ENCODE measurements at regions not wholly inside any gene's neighbourhood (a gene's known extent, or its start where the extent isn't known, plus 50 kb on each side); places are given as distances from the start of the nearest gene placed in this dataset.

GRCh38 chr1:172932981-172933380 lies 117.8 kb downstream of the TNFSF18 start:
- TF ChIP-seq ZNF8 (CRISPR knock-in tag; IDR thresholded peaks at IDR 0.05) (no peak), RARB (CRISPR knock-in tag; IDR thresholded peaks at IDR 0.05) (no peak), CREB5 (CRISPR knock-in tag; IDR thresholded peaks at IDR 0.05; ENCODE audit: low read depth) (no peak), CSDC2 (CRISPR knock-in tag; IDR thresholded peaks at IDR 0.05) (no peak), TSHZ2 (CRISPR knock-in tag; IDR thresholded peaks at IDR 0.05) (no peak), ZFP30 (CRISPR knock-in tag; IDR thresholded peaks at IDR 0.05) (no peak), CSRNP3 (CRISPR knock-in tag; IDR thresholded peaks at IDR 0.05) (no peak), PATZ1 (CRISPR knock-in tag; IDR thresholded peaks at IDR 0.05; ENCODE audit: borderline replicate concordance) (no peak), POU6F1 (CRISPR knock-in tag; IDR thresholded peaks at IDR 0.05; ENCODE audit: borderline replicate concordance, low read depth) (no peak), ZFP3 (CRISPR knock-in tag; IDR thresholded peaks at IDR 0.05) (no peak), GLIS3 (CRISPR knock-in tag; IDR thresholded peaks at IDR 0.05) (no peak), TOX (CRISPR knock-in tag; IDR thresholded peaks at IDR 0.05; ENCODE audit: borderline replicate concordance) (no peak), TCF4 (CRISPR knock-in tag; IDR thresholded peaks at IDR 0.05; ENCODE audit: borderline replicate concordance) (no peak)
